NOMO-1 treated with dmso at 0.1 percent for 144 hours (cell line): ENCODE measurements at regions not wholly inside any gene's neighbourhood (a gene's known extent, or its start where the extent isn't known, plus 50 kb on each side); places are given as distances from the start of the nearest gene placed in this dataset.
"Not testable (repeated sequence)": the region's sequence is repeated elsewhere in the genome, so short reads cannot be mapped to it uniquely, and the experiment has no call there.

ENCODE experiments used
- DNase-seq: peaks from one replicate; lab custom pipeline; 2025; ENCODE audit not compliant: unreplicated experiment; lab: John Stamatoyannopoulos, UW

- DNase-seq = no peak
Observed at GRCh38 chr10:91080776-91081175, 139.7 kb upstream of the PCGF5 start.

- DNase-seq = no peak
Observed at GRCh38 chr10:91082447-91082846, 138.0 kb upstream of the PCGF5 start.

GRCh38 chr10:91088300-91089140 is 131.9 kb upstream of the PCGF5 start:
- no peak for DNase-seq

GRCh38 chr10:91090761-91091529 is 129.5 kb upstream of the PCGF5 start:
- DNase-seq = no peak

- DNase-seq = no peak
Observed at GRCh38 chr10:91091780-91092179, 128.7 kb upstream of the PCGF5 start.

GRCh38 chr10:91096274-91096673 is 124.2 kb upstream of the PCGF5 start:
- no peak for DNase-seq

- no peak for DNase-seq
Observed at GRCh38 chr10:91097313-91097712, 123.2 kb upstream of the PCGF5 start.

- not testable (repeated sequence) for DNase-seq
Observed at GRCh38 chr10:91098021-91098420, 122.4 kb upstream of the PCGF5 start.

- no peak for DNase-seq
Observed at GRCh38 chr10:91103384-91104192, 116.9 kb upstream of the PCGF5 start.

- DNase-seq = no peak
Observed at GRCh38 chr10:91104193-91105041, 116.0 kb upstream of the PCGF5 start.

- no peak for DNase-seq
Observed at GRCh38 chr10:91105269-91105668, 115.2 kb upstream of the PCGF5 start.

- no peak for DNase-seq
Observed at GRCh38 chr10:91108820-91109219, 111.6 kb upstream of the PCGF5 start.

GRCh38 chr10:91111060-91111459 is 109.4 kb upstream of the PCGF5 start:
- DNase-seq = no peak

GRCh38 chr10:91115618-91116390 is 104.7 kb upstream of the PCGF5 start:
- no peak for DNase-seq

GRCh38 chr10:91117505-91117904 is 103.0 kb upstream of the PCGF5 start:
- no peak for DNase-seq

- no peak for DNase-seq
Observed at GRCh38 chr10:91120348-91120747, 100.1 kb upstream of the PCGF5 start.

GRCh38 chr10:91123261-91123660 is 97.2 kb upstream of the PCGF5 start:
- DNase-seq = no peak

- DNase-seq = no peak
Observed at GRCh38 chr10:91124016-91124415, 96.4 kb upstream of the PCGF5 start.

- DNase-seq = no peak
Observed at GRCh38 chr10:91126471-91126870, 94.0 kb upstream of the PCGF5 start.
